ENCODE measurements at regions not wholly inside any gene's neighbourhood (a gene's known extent, or its start where the extent isn't known, plus 50 kb on each side); places are given as distances from the start of the nearest gene placed in this dataset.
"Not testable (repeated sequence)": the region's sequence is repeated elsewhere in the genome, so short reads cannot be mapped to it uniquely, and the experiment has no call there.

GRCh38 chr22:25344366-25344765, 124.9 kb downstream of the CRYBB2 start:
- DNase-seq (ENCODE audit: extremely low spot score, unreplicated experiment); H3K9me3 Mint-ChIP-seq; H3K4me1 Mint-ChIP-seq (ENCODE audit: unreplicated experiment); H3K27ac Mint-ChIP-seq; H3K4me3 Mint-ChIP-seq; H3K27me3 Mint-ChIP-seq: not testable (repeated sequence)
- peaks cover 17% of the 10 kb centered on the region for H3K36me3 Mint-ChIP-seq

DNA sequence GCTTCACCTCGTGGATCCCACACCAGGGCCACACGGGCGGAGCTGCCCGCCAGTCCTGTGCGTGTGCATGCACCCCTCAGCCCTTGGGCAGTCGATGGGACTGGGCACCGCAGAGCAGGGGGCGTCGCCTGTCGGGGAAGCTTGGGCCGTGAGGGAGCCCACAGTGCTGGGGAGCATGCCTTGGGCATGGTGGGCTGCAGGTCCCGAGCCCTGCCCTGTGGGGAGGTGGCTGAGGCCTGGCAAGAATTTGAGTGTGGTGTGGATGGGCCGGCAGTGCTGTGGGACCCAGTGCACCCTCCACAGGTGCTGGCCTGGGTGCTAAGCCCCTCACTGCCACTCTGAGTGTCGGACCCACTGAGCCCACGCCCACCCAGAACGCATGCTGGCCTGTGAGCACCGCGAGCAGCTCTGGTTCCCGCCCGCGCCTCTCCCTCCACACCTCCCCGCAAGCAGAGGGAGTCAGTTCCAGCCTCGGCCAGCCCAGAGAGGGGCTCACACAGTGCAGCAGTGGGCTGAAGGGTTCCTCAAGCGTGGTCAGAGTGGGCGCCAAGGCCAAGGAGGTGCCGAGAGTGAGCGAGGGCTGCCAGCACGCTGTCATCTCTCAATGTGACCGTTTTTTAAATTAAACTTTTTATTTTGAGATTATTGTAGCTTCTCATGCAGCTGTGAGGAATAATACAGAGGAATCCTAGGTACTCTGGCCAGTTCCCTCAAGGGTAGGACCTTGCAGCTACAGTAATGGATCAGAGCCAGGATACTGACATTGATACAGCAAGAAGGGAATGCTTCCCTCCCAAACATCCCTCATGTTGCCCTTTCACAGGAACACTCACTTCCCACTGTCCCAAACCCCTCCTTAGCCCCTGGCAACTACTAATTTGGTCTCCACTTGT, 127.7 kb downstream of the CRYBB2 start:
- Mint-ChIP-seq H3K9me3 (no peaks in the 10 kb centered on the region), H3K4me1 (ENCODE audit: unreplicated experiment) (no peaks in the 10 kb centered on the region), H3K27ac (no peak overlapping the region), H3K36me3 (peaks cover 26% of the 10 kb centered on the region), H3K27me3 (no peaks in the 10 kb centered on the region), H3K4me3 (no peak overlapping the region)
- no peak for DNase-seq (ENCODE audit: extremely low spot score, unreplicated experiment)
- TF ChIP-seq, protein P1, sequence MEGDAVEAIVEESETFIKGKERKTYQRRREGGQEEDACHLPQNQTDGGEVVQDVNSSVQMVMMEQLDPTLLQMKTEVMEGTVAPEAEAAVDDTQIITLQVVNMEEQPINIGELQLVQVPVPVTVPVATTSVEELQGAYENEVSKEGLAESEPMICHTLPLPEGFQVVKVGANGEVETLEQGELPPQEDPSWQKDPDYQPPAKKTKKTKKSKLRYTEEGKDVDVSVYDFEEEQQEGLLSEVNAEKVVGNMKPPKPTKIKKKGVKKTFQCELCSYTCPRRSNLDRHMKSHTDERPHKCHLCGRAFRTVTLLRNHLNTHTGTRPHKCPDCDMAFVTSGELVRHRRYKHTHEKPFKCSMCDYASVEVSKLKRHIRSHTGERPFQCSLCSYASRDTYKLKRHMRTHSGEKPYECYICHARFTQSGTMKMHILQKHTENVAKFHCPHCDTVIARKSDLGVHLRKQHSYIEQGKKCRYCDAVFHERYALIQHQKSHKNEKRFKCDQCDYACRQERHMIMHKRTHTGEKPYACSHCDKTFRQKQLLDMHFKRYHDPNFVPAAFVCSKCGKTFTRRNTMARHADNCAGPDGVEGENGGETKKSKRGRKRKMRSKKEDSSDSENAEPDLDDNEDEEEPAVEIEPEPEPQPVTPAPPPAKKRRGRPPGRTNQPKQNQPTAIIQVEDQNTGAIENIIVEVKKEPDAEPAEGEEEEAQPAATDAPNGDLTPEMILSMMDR (conservative IDR thresholded peaks at IDR 0.05) = no peak

- TF ChIP-seq, protein P1 (conservative IDR thresholded peaks at IDR 0.05) = no peak
- Mint-ChIP-seq H3K27me3 (no peaks in the 10 kb centered on the region), H3K9me3 (no peaks in the 10 kb centered on the region), H3K4me3 (no peak overlapping the region), H3K4me1 (ENCODE audit: unreplicated experiment) (no peaks in the 10 kb centered on the region), H3K27ac (no peak overlapping the region), H3K36me3 (peaks cover 26% of the 10 kb centered on the region)
- DNase-seq (ENCODE audit: extremely low spot score, unreplicated experiment) = no peak
Measured at GRCh38 chr22:25347752-25348102, 128.3 kb downstream of the CRYBB2 start.

DNA sequence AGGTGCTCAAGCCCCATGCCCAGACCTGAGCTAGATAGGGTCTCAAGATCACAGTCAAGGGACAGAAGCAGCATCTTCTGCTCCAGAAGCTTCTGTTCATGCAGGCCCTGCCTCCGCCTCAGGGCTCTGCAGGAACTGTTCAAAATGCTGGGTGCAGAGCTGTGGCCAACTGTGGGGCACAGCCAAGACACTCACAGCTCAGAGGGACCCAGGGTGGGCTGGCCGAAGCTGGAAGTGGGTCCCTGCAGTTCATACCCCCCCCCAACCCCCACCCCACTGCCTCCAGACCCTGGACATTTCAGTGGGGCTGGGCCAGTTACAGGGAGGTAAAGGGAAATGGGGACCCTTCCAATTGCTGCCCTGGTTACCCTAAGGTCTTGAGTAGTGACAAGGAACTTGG, 129.0 kb downstream of the CRYBB2 start:
- no peak overlapping the region for H3K4me3 Mint-ChIP-seq
- H3K9me3 Mint-ChIP-seq = no peaks in the 10 kb centered on the region
- H3K36me3 Mint-ChIP-seq = peaks cover 26% of the 10 kb centered on the region
- no peaks in the 10 kb centered on the region for H3K4me1 Mint-ChIP-seq (ENCODE audit: unreplicated experiment)
- DNase-seq (ENCODE audit: extremely low spot score, unreplicated experiment) = peak; percentile 48
- TF ChIP-seq, protein P1 (conservative IDR thresholded peaks at IDR 0.05) = no peak
- no peak overlapping the region for H3K27ac Mint-ChIP-seq
- H3K27me3 Mint-ChIP-seq = no peaks in the 10 kb centered on the region

DNA sequence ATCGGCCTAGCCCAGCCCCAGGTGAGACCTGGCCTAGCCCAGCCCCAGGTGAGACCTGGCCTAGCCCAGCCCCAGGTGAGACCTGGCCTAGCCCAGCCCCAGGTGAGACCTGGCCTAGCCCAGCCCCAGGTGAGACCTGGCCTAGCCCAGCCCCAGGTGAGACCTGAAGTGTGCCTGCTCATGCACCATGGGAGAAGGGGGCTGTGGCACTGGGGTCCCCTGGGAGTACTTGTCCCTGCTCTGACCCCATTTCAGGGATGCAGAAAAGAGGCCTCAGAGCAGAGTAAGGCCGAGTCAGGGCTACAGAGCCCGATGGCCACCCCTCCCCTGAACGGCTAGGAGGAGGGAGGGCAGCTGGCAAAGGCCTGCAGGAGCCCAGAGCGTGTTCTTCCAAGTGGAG, 129.6 kb downstream of the CRYBB2 start:
- not testable (repeated sequence) for H3K9me3 Mint-ChIP-seq; H3K27me3 Mint-ChIP-seq; H3K4me1 Mint-ChIP-seq (ENCODE audit: unreplicated experiment); H3K27ac Mint-ChIP-seq; H3K4me3 Mint-ChIP-seq; DNase-seq (ENCODE audit: extremely low spot score, unreplicated experiment)
- peaks cover 26% of the 10 kb centered on the region for H3K36me3 Mint-ChIP-seq

DNA sequence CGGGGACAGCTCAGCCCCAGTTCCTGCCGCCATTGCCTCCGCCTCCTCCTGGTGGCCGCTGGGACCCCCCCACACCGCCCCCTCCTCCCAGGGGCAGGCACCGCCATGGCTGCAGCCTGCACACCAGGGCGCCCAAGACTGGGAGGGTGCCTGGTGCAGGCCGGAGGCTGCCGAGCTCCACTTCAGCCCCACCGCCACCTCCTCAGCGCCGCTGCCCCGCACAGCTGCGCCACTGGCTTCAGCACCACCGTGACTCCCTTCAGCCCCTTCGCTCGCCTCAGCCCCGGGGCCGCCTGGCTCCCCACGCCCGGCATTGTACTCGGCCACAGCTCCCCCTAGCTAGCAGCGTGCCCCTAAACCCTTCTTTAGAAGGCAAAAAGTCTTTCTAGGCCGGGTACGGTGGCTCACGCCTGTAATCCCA, 131.1 kb downstream of the CRYBB2 start:
- H3K36me3 Mint-ChIP-seq = peaks cover 26% of the 10 kb centered on the region

More for the DNA sequence above, 131.1 kb downstream of the CRYBB2 start:
- Mint-ChIP-seq H3K9me3 (no peaks in the 10 kb centered on the region), H3K4me3 (no peak overlapping the region), H3K27ac (no peak overlapping the region), H3K27me3 (no peaks in the 10 kb centered on the region), H3K4me1 (ENCODE audit: unreplicated experiment) (no peaks in the 10 kb centered on the region)
- DNase-seq (ENCODE audit: extremely low spot score, unreplicated experiment) = peak; percentile 65
- TF ChIP-seq, protein P1 (conservative IDR thresholded peaks at IDR 0.05) = no peak
